ENCODE measurements at regions not wholly inside any gene's neighbourhood (a gene's known extent, or its start where the extent isn't known, plus 50 kb on each side); places are given as distances from the start of the nearest gene placed in this dataset.
A peak's percentile ranks its signal among the peaks of the same experiment; 100 is the strongest.
"Not testable (repeated sequence)": the region's sequence is repeated elsewhere in the genome, so short reads cannot be mapped to it uniquely, and the experiment has no call there.

DNA sequence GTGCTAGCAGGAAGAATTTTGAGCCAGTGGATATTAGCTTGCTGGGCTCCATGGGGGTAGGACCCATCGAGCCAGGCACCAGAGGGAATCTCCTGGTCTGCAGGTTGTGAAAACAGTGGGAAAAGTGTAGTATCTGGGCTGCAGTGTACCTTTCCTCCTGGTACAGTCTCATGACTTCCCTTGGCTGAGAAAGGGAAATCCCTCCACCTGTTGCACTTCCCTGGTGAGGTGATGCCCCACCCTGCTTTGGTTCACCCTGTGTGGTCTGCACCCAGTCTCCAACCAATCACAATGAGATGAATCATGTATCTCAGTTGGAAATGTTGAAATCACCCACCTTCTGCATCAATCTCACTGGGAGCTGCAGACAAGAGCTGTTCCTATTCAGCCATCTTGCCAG, 341.4 kb upstream of the IRS4 start:
- Histone ChIP-seq H3K4me1 (ENCODE audit: insufficient read depth, low read length, poor library complexity, severe bottlenecking) (no peaks in the 10 kb centered on the region), H3K4me3 (ENCODE audit: low read depth, low read length, poor library complexity, severe bottlenecking) (no peak overlapping the region), H3K36me3 (ENCODE audit: insufficient read depth, low read length, poor library complexity, severe bottlenecking) (no peaks in the 10 kb centered on the region), H3K27ac (ENCODE audit: low read depth, low read length, poor library complexity, severe bottlenecking) (no peak overlapping the region), H3K27me3 (replicated peaks; ENCODE audit: insufficient read depth, low read depth, low read length, poor library complexity) (no peaks in the 10 kb centered on the region), H3K9me3 (ENCODE audit: low read depth, low read length, poor library complexity, severe bottlenecking) (no peaks in the 10 kb centered on the region)
- TF ChIP-seq CTCF (conservative IDR thresholded peaks at IDR 0.05; ENCODE audit: low read depth, low read length), result no peak
- TF ChIP-seq EZH2 (IDR thresholded peaks at IDR 0.05; ENCODE audit: borderline replicate concordance, low read depth, low read length, poor library complexity, severe bottlenecking), result no peak
- POLR2A ChIA-PET (ENCODE audit: low non-redundant PET), result no interaction called here
- DNase-seq (ENCODE audit: low spot score), result no peak
- intact Hi-C loops (cut with micrococcal nuclease; ENCODE audit: unreplicated experiment), result no loop called here
- CTCF ChIA-PET, result no interaction called here
- no TSS peak for BruUV-seq (replicated peaks)

DNA sequence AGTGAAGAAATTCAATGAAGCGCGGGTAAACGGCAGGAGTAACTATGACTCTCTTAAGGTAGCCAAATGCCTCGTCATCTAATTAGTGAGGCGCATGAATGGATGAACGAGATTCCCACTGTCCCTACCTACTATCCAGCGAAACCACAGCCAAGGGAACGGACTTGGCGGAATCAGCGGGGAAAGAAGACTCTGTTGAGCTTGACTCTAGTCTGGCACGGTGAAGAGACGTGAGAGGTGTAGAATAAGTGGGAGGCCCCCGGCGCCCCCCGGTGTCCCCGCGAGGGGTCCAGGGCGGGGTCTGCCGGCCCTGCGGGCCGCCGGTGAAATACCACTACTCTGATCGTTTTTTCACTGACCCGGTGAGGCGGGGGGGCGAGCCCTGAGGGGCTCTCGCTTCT, 317.8 kb upstream of the IRS4 start:
- CTCF ChIA-PET; H3K27me3 ChIP-seq (replicated peaks; ENCODE audit: insufficient read depth, low read depth, low read length, poor library complexity); intact Hi-C loops (cut with micrococcal nuclease; ENCODE audit: unreplicated experiment); H3K27ac ChIP-seq (ENCODE audit: low read depth, low read length, poor library complexity, severe bottlenecking); H3K4me3 ChIP-seq (ENCODE audit: low read depth, low read length, poor library complexity, severe bottlenecking); H3K4me1 ChIP-seq (ENCODE audit: insufficient read depth, low read length, poor library complexity, severe bottlenecking); POLR2A ChIA-PET (ENCODE audit: low non-redundant PET); BruUV-seq (replicated peaks); H3K9me3 ChIP-seq (ENCODE audit: low read depth, low read length, poor library complexity, severe bottlenecking); H3K36me3 ChIP-seq (ENCODE audit: insufficient read depth, low read length, poor library complexity, severe bottlenecking): not testable (repeated sequence)
- peak; percentile 4 for DNase-seq (ENCODE audit: low spot score)

GRCh38 chrX:109049903-109050302, 313.5 kb upstream of the IRS4 start:
- Histone ChIP-seq H3K4me1 (ENCODE audit: insufficient read depth, low read length, poor library complexity, severe bottlenecking) (no peaks in the 10 kb centered on the region), H3K27me3 (replicated peaks; ENCODE audit: insufficient read depth, low read depth, low read length, poor library complexity) (no peaks in the 10 kb centered on the region), H3K36me3 (ENCODE audit: insufficient read depth, low read length, poor library complexity, severe bottlenecking) (no peaks in the 10 kb centered on the region), H3K27ac (ENCODE audit: low read depth, low read length, poor library complexity, severe bottlenecking) (no peak overlapping the region), H3K9me3 (ENCODE audit: low read depth, low read length, poor library complexity, severe bottlenecking) (no peaks in the 10 kb centered on the region), H3K4me3 (ENCODE audit: low read depth, low read length, poor library complexity, severe bottlenecking) (no peak overlapping the region)
- intact Hi-C loops (cut with micrococcal nuclease; ENCODE audit: unreplicated experiment), result no loop called here
- BruUV-seq (replicated peaks), result no TSS peak
- POLR2A ChIA-PET (ENCODE audit: low non-redundant PET), result no interaction called here
- DNase-seq (ENCODE audit: low spot score), result no peak
- CTCF ChIA-PET, result no interaction called here
- no peak for TF ChIP-seq EZH2 (IDR thresholded peaks at IDR 0.05; ENCODE audit: borderline replicate concordance, low read depth, low read length, poor library complexity, severe bottlenecking)
- TF ChIP-seq CTCF (conservative IDR thresholded peaks at IDR 0.05; ENCODE audit: low read depth, low read length), result no peak

DNA sequence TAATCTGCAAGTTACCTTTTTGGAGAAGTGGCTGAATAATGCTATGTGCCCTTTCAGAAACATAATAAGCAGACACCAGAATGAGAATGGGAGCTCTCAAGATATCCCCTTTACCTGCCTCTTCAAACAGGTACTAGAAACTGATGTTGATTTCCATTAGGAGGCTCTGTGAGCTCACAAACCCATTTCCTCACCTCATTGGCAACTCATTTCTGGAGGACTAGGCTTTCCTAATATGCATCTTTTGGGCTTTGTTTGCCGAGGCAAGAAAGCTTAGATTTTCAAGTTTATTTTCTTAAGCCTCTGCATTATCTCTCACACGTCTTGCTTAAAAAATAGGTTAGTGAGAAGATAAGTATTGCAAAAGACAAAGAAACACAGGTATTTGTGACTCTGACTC, 313.1 kb upstream of the IRS4 start:
- H3K9me3 ChIP-seq (ENCODE audit: low read depth, low read length, poor library complexity, severe bottlenecking), result no peaks in the 10 kb centered on the region
- no peak for TF ChIP-seq EZH2 (IDR thresholded peaks at IDR 0.05; ENCODE audit: borderline replicate concordance, low read depth, low read length, poor library complexity, severe bottlenecking)
- TF ChIP-seq CTCF (conservative IDR thresholded peaks at IDR 0.05; ENCODE audit: low read depth, low read length), result no peak
- DNase-seq (ENCODE audit: low spot score), result no peak
- H3K27me3 ChIP-seq (replicated peaks; ENCODE audit: insufficient read depth, low read depth, low read length, poor library complexity), result no peaks in the 10 kb centered on the region
- ChIA-PET POLR2A (ENCODE audit: low non-redundant PET) (no interaction called here), CTCF (no interaction called here)
- intact Hi-C loops (cut with micrococcal nuclease; ENCODE audit: unreplicated experiment), result no loop called here
- H3K4me3 ChIP-seq (ENCODE audit: low read depth, low read length, poor library complexity, severe bottlenecking), result no peak overlapping the region
- no peaks in the 10 kb centered on the region for H3K36me3 ChIP-seq (ENCODE audit: insufficient read depth, low read length, poor library complexity, severe bottlenecking)
- no TSS peak for BruUV-seq (replicated peaks)
- H3K4me1 ChIP-seq (ENCODE audit: insufficient read depth, low read length, poor library complexity, severe bottlenecking), result no peaks in the 10 kb centered on the region
- H3K27ac ChIP-seq (ENCODE audit: low read depth, low read length, poor library complexity, severe bottlenecking), result no peak overlapping the region
